HCT116 (cell line): ENCODE measurements at regions not wholly inside any gene's neighbourhood (a gene's known extent, or its start where the extent isn't known, plus 50 kb on each side); places are given as distances from the start of the nearest gene placed in this dataset.

Experiments
- ATAC-seq: fragments of 200-7000 bp; cut with Tn5 transposase; 2 replicates; pipeline ENCODE4 v1.9.1; 2020; ENCODE audit warnings: mild to moderate bottlenecking, moderate library complexity
- BruUV-seq: library from RNA; stranded (reverse); fragments of 400-500 nt; replicated peaks from 2 replicates; lab custom pipeline; 2021; lab: Mats Ljungman, UMichigan
- CTCF ChIA-PET: fragments of 300-600 bp; sonication (Branson Sonifier 250); formaldehyde crosslinking; loops from one replicate; lab custom pipeline; 2021; ENCODE audit warnings: antibody characterized with exemption; lab: Charles Lee
- POLR2A ChIA-PET: fragments of 300-600, 350-600 bp; sonication (Branson Sonifier 250); formaldehyde crosslinking; loops from one replicate; lab custom pipeline; 2021; ENCODE audit warnings: antibody characterized with exemption; lab: Charles Lee
- RAD21 ChIA-PET, 2 experiments: fragments of 300-600 bp; sonication (Branson Sonifier 250); formaldehyde crosslinking; loops; one replicate each; lab custom pipeline; 2023; ENCODE audit warnings: low total read pairs in 2 of 2; ENCODE audit not compliant: uncharacterized antibody in 2 of 2, unreplicated experiment in 2 of 2, low non-redundant PET in 1 of 2; lab: Charles Lee
- DNase-seq: peaks from one replicate; pipeline ENCODE4 v3.0.0-alpha.2; 2010; ENCODE audit warnings: low read depth, low spot score
- H2AFZ ChIP-seq: fragments of 200-600 bp; shearing (Covaris generic), sonication (generic); 2 replicates; pipeline ENCODE4 v1.6.1; 2017; ENCODE audit warnings: low read depth, mixed run types, mixed read lengths, antibody characterized with exemption, low read length; ENCODE audit not compliant: poor library complexity, severe bottlenecking
- H3K27ac ChIP-seq: 2 replicates; pipeline ENCODE4 v1.5.1; 2012; ENCODE audit warnings: low read depth, low read length
- H3K27me3 ChIP-seq: fragments of 200-600 bp; sonication (generic); 2 replicates; pipeline ENCODE4 v1.6.1; 2016; ENCODE audit warnings: mixed run types, low read length, mixed read lengths; ENCODE audit not compliant: insufficient read depth
- H3K36me3 ChIP-seq, 2 experiments: fragments of 200-500 bp in 1 of 2; fragments of 200-600 bp in 1 of 2; sonication (Bioruptor generic) in 1 of 2; sonication (generic) in 1 of 2; 2 replicates each; pipeline versions ENCODE4 v1.5.1 to v1.6.1; 2014 to 2016; ENCODE audit warnings: low read length in 2 of 2, inconsistent platforms in 1 of 2, mixed read lengths in 1 of 2, mixed run types in 1 of 2; ENCODE audit not compliant: insufficient read depth in 2 of 2, control insufficient read depth in 1 of 2
- H3K4me1 ChIP-seq, 2 experiments: fragments of 200-600 bp in 1 of 2; sonication (generic) in 1 of 2; 2 replicates each; pipeline versions ENCODE4 v1.5.1 to v1.6.1; 2012 to 2017; ENCODE audit warnings: low read length in 2 of 2, inconsistent platforms in 1 of 2, mild to moderate bottlenecking in 1 of 2, mixed read lengths in 1 of 2, mixed run types in 1 of 2, moderate library complexity in 1 of 2; ENCODE audit not compliant: insufficient read depth in 2 of 2, control insufficient read depth in 1 of 2
- H3K4me2 ChIP-seq: fragments of 200-600 bp; sonication (generic); 2 replicates; pipeline ENCODE4 v1.6.1; 2017; ENCODE audit warnings: mixed run types, low read length, mixed read lengths
- H3K4me3 ChIP-seq, 2 experiments: fragments of 200-600 bp in 1 of 2; sonication (generic) in 1 of 2; replicated peaks in 1 of 2; 2 replicates each; pipeline ENCODE4 v1.5.1; 2011 to 2016; ENCODE audit warnings: low read length in 2 of 2, control low read depth in 1 of 2, low read depth in 1 of 2, mild to moderate bottlenecking in 1 of 2, mixed read lengths in 1 of 2, mixed run types in 1 of 2
- H3K79me2 ChIP-seq: fragments of 200-600 bp; sonication (generic); 2 replicates; pipeline ENCODE4 v1.6.1; 2017; ENCODE audit warnings: mild to moderate bottlenecking, mixed run types, low read length, moderate library complexity, mixed read lengths; ENCODE audit not compliant: insufficient read depth
- H3K9ac ChIP-seq: fragments of 200-600 bp; sonication (generic); 2 replicates; pipeline ENCODE4 v1.6.1; 2016; ENCODE audit warnings: low read length, mixed read lengths
- H3K9me2 ChIP-seq: fragments of 200-600 bp; sonication (generic), shearing (Covaris generic); 2 replicates; pipeline ENCODE4 v1.6.1; 2017; ENCODE audit warnings: mixed run types, mild to moderate bottlenecking, moderate library complexity; ENCODE audit not compliant: insufficient read depth
- H3K9me3 ChIP-seq, 2 experiments: fragments of 200-500 bp in 1 of 2; fragments of 200-600 bp in 1 of 2; sonication (Bioruptor generic) in 1 of 2; sonication (generic) in 1 of 2; 2 replicates each; pipeline ENCODE4 v1.6.1; 2014 to 2017; ENCODE audit warnings: low read length in 2 of 2, mixed read lengths in 2 of 2, inconsistent platforms in 1 of 2, low read depth in 1 of 2, mild to moderate bottlenecking in 1 of 2, mixed run types in 1 of 2, moderate library complexity in 1 of 2; ENCODE audit not compliant: control insufficient read depth in 1 of 2, insufficient read depth in 1 of 2
- H4K20me1 ChIP-seq: fragments of 200-600 bp; sonication (generic), shearing (Covaris generic); 2 replicates; pipeline ENCODE4 v1.6.1; 2017; ENCODE audit warnings: mixed run types, mild to moderate bottlenecking, moderate library complexity; ENCODE audit not compliant: insufficient read depth
- CEBPB ChIP-seq: IDR thresholded peaks from 2 replicates; pipeline ENCODE4 v1.6.1; 2012; ENCODE audit warnings: low read depth
- EZH2phosphoT487 ChIP-seq: fragments of 200-600 bp; IDR thresholded peaks from 2 replicates; pipeline ENCODE4 v1.6.1; 2018; ENCODE audit warnings: antibody characterized with exemption, borderline replicate concordance
- FOSL1 ChIP-seq: IDR thresholded peaks from 2 replicates; pipeline ENCODE4 v1.6.1; 2012; ENCODE audit warnings: low read depth
- JUND ChIP-seq: IDR thresholded peaks from 2 replicates; pipeline ENCODE4 v1.6.1; 2012
- POLR2A ChIP-seq: IDR thresholded peaks from 2 replicates; pipeline ENCODE4 v1.7.0; 2011; ENCODE audit warnings: borderline replicate concordance; ENCODE audit not compliant: insufficient read depth, insufficient read length; ENCODE audit errors: extremely low read depth
- SIN3A ChIP-seq: IDR thresholded peaks from 2 replicates; pipeline ENCODE4 v1.6.1; 2012; ENCODE audit warnings: low read depth
- SP1 ChIP-seq: IDR thresholded peaks from 2 replicates; pipeline ENCODE4 v1.6.1; 2012; ENCODE audit warnings: low read depth
- ZFX ChIP-seq: fragments of 450-650 bp; IDR thresholded peaks from 2 replicates; pipeline ENCODE4 v1.6.1; 2017
- ZNF274 ChIP-seq: fragments of 200-500 bp; sonication (Bioruptor generic); IDR thresholded peaks from 2 replicates; pipeline ENCODE4 v1.6.1; 2014; ENCODE audit warnings: mild to moderate bottlenecking, low read depth, low read length, inconsistent platforms
- intact Hi-C: fragments of 100-400 bp; cut with micrococcal nuclease; formaldehyde crosslinking; loops from 2 replicates; pipeline ENCODE4 v1.10.0; 2022
- TF ChIP-seq, protein P1 (sequence below): IDR thresholded peaks from 2 replicates; pipeline ENCODE4 v1.6.1; 2012; ENCODE audit warnings: low read depth

GRCh38 chr6:133833949-133834359 lies 55.0 kb upstream of the TCF21 start:
- POLR2A ChIA-PET = no interaction called here
- H2AFZ ChIP-seq = no peak overlapping the region
- no peak overlapping the region for H3K9ac ChIP-seq
- peak overlapping the region; percentile 8; the same call in 1 of the 2 replicates for H3K27ac ChIP-seq
- H3K4me3 ChIP-seq = no peak overlapping the region
- H3K36me3 ChIP-seq = no peaks in the 10 kb centered on the region
- no peaks in the 10 kb centered on the region for H3K9me3 ChIP-seq
- no peaks in the 10 kb centered on the region for H3K9me2 ChIP-seq
- no peaks in the 10 kb centered on the region for H4K20me1 ChIP-seq
- no TSS peak for BruUV-seq
- no peak for ATAC-seq
- CTCF ChIA-PET = interaction anchor here (0.9 to 2.2 kb wide), 2 partner anchors 83 to 264 kb away, joined by 3 to 8 read pairs; no protein-coding TSS in a partner anchor
- RAD21 ChIA-PET = no interaction called here
- H3K4me1 ChIP-seq = peaks cover 0 to 10% of the 10 kb centered on the region in 2 experiments; a peak in 2 of 4 replicates
- H3K4me2 ChIP-seq = no peak overlapping the region
- TF ChIP-seq ZFX (no peak), EZH2phosphoT487 (no peak), CEBPB (no peak), ZNF274 (no peak), POLR2A (no peak), FOSL1 (no peak), SP1 (no peak), JUND (no peak), SIN3A (no peak)
- TF ChIP-seq, protein P1, sequence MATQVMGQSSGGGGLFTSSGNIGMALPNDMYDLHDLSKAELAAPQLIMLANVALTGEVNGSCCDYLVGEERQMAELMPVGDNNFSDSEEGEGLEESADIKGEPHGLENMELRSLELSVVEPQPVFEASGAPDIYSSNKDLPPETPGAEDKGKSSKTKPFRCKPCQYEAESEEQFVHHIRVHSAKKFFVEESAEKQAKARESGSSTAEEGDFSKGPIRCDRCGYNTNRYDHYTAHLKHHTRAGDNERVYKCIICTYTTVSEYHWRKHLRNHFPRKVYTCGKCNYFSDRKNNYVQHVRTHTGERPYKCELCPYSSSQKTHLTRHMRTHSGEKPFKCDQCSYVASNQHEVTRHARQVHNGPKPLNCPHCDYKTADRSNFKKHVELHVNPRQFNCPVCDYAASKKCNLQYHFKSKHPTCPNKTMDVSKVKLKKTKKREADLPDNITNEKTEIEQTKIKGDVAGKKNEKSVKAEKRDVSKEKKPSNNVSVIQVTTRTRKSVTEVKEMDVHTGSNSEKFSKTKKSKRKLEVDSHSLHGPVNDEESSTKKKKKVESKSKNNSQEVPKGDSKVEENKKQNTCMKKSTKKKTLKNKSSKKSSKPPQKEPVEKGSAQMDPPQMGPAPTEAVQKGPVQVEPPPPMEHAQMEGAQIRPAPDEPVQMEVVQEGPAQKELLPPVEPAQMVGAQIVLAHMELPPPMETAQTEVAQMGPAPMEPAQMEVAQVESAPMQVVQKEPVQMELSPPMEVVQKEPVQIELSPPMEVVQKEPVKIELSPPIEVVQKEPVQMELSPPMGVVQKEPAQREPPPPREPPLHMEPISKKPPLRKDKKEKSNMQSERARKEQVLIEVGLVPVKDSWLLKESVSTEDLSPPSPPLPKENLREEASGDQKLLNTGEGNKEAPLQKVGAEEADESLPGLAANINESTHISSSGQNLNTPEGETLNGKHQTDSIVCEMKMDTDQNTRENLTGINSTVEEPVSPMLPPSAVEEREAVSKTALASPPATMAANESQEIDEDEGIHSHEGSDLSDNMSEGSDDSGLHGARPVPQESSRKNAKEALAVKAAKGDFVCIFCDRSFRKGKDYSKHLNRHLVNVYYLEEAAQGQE = no peak
- no peaks in the 10 kb centered on the region for H3K79me2 ChIP-seq
- H3K27me3 ChIP-seq = no peaks in the 10 kb centered on the region
- DNase-seq = no peak
- intact Hi-C loops = no loop called here
